Nucleus accumbens (tissue), 56 donors: ENCODE measurements at regions not wholly inside any gene's neighbourhood (a gene's known extent, or its start where the extent isn't known, plus 50 kb on each side); places are given as distances from the start of the nearest gene placed in this dataset.
"Not testable (repeated sequence)": the region's sequence is repeated elsewhere in the genome, so short reads cannot be mapped to it uniquely, and the experiment has no call there.

Source experiments
- DNase-seq, 56 donors: peaks; one replicate each; lab custom pipeline; 2025; lab: John Stamatoyannopoulos, UW

GRCh38 chr5:99495456-99495855 is 566.6 kb upstream of the CHD1 start:
- not testable (repeated sequence) for DNase-seq

- DNase-seq: not testable (repeated sequence)
These were observed 549.6 kb upstream of the CHD1 start for GRCh38 chr5:99478450-99478849.

GRCh38 chr5:99473328-99473727 is 544.5 kb upstream of the CHD1 start:
- DNase-seq: not testable (repeated sequence)

GRCh38 chr5:99471726-99472125 is 542.9 kb upstream of the CHD1 start:
- not testable (repeated sequence) for DNase-seq

GRCh38 chr5:99471178-99471577 is 542.4 kb upstream of the CHD1 start:
- not testable (repeated sequence) for DNase-seq

- not testable (repeated sequence) for DNase-seq
These were observed 541.8 kb upstream of the CHD1 start for GRCh38 chr5:99470636-99471035.

GRCh38 chr5:99460701-99461100 is 531.9 kb upstream of the CHD1 start:
- DNase-seq: no peak

GRCh38 chr5:99453196-99453595 is 524.4 kb upstream of the CHD1 start:
- DNase-seq: no peak

GRCh38 chr5:99449786-99450185 is 521.0 kb upstream of the CHD1 start:
- no peak for DNase-seq

- no peak for DNase-seq
These were observed 517.0 kb upstream of the CHD1 start for GRCh38 chr5:99445805-99446204.

GRCh38 chr5:99441235-99441634 is 512.4 kb upstream of the CHD1 start:
- no peak for DNase-seq

- DNase-seq: no peak
These were observed 509.8 kb upstream of the CHD1 start for GRCh38 chr5:99438619-99439018.

- no peak for DNase-seq
These were observed 509.2 kb upstream of the CHD1 start for GRCh38 chr5:99437986-99438385.

GRCh38 chr5:99423396-99423795 is 494.6 kb upstream of the CHD1 start:
- not testable (repeated sequence) for DNase-seq

- DNase-seq: not testable (repeated sequence)
These were observed 489.8 kb upstream of the CHD1 start for GRCh38 chr5:99418640-99419039.

GRCh38 chr5:99410386-99410785 is 481.6 kb upstream of the CHD1 start:
- DNase-seq: not testable (repeated sequence)

GRCh38 chr5:99404764-99405302 is 476.0 kb upstream of the CHD1 start:
- not testable (repeated sequence) for DNase-seq

GRCh38 chr5:99400571-99400970 is 471.8 kb upstream of the CHD1 start:
- DNase-seq: not testable (repeated sequence)

- DNase-seq: no peak
These were observed 470.2 kb upstream of the CHD1 start for GRCh38 chr5:99398976-99399375.

GRCh38 chr5:99386406-99387077 is 457.7 kb upstream of the CHD1 start:
- DNase-seq: no peak

GRCh38 chr5:99379187-99379586 is 450.4 kb upstream of the CHD1 start:
- no peak for DNase-seq

- no peak for DNase-seq
These were observed 449.6 kb upstream of the CHD1 start for GRCh38 chr5:99378443-99378842.
